HEK293 (cell line): ENCODE measurements at regions not wholly inside any gene's neighbourhood (a gene's known extent, or its start where the extent isn't known, plus 50 kb on each side); places are given as distances from the start of the nearest gene placed in this dataset.

Experiments
- CTCF ChIA-PET: fragments of 350-600 bp; formaldehyde crosslinking; extraction: SDS; loops from one replicate; lab custom pipeline; 2021; ENCODE audit warnings: antibody characterized with exemption; lab: Yijun Ruan, JAX
- POLR2A ChIA-PET: fragments of 300-600 bp; formaldehyde crosslinking; extraction: SDS; loops from one replicate; lab custom pipeline; 2020; ENCODE audit warnings: antibody characterized with exemption, inconsistent platforms; lab: Yijun Ruan, JAX
- H3K27ac ChIP-seq: fragments of 200-500 bp; sonication (Bioruptor generic); 2 replicates; pipeline ENCODE4 v1.5.1; 2014; ENCODE audit warnings: low read depth, low read length, control low read depth, inconsistent platforms; ENCODE audit errors: extremely low read depth
- H3K36me3 ChIP-seq, 2 experiments: fragments of 200-500 bp in 1 of 2; sonication (Bioruptor generic) in 1 of 2; 1 replicate in 1 of 2; 2 replicates in 1 of 2; pipeline ENCODE4 v1.5.1; 2014 to 2017; ENCODE audit warnings: inconsistent platforms in 2 of 2, low read length in 2 of 2; ENCODE audit not compliant: control insufficient read depth in 2 of 2, insufficient read depth in 1 of 2
- H3K4me1 ChIP-seq: fragments of 200-500 bp; sonication (Bioruptor generic); 2 replicates; pipeline ENCODE4 v1.5.1; 2014; ENCODE audit warnings: mild to moderate bottlenecking, low read length, inconsistent platforms; ENCODE audit not compliant: control insufficient read depth, insufficient read depth
- H3K4me3 ChIP-seq: 2 replicates; pipeline ENCODE4 v1.5.1; 2011; ENCODE audit warnings: low read depth, mild to moderate bottlenecking, control low read depth, low read length, moderate library complexity
- H3K9me3 ChIP-seq: fragments of 200-500 bp; sonication (Bioruptor generic); 2 replicates; pipeline ENCODE4 v1.5.1; 2014; ENCODE audit warnings: low read depth, low read length, inconsistent platforms; ENCODE audit not compliant: control insufficient read depth, insufficient read depth
- MZF1 ChIP-seq: fragments of 450-650 bp; formaldehyde crosslinking; IDR thresholded peaks from 2 replicates; pipeline ENCODE4 v1.5.1; 2017; ENCODE audit warnings: missing biosample characterization, missing genetic modification characterization, borderline replicate concordance
- SALL2 ChIP-seq: fragments of 450-650 bp; formaldehyde crosslinking; IDR thresholded peaks from 2 replicates; pipeline ENCODE4 v1.5.0; 2017; ENCODE audit warnings: missing biosample characterization, mild to moderate bottlenecking, missing genetic modification characterization, borderline replicate concordance
- SP7 ChIP-seq: fragments of 450-650 bp; formaldehyde crosslinking; IDR thresholded peaks from 2 replicates; pipeline ENCODE4 v1.5.1; 2016; ENCODE audit warnings: missing biosample characterization, missing genetic modification characterization
- ZBTB7A ChIP-seq: fragments of 450-650 bp; formaldehyde crosslinking; IDR thresholded peaks from 2 replicates; pipeline ENCODE4 v1.5.1; 2016; ENCODE audit warnings: low read depth, missing biosample characterization, missing genetic modification characterization
- ZEB2 ChIP-seq: fragments of 450-650 bp; formaldehyde crosslinking; IDR thresholded peaks from 2 replicates; pipeline ENCODE4 v1.5.1; 2016; ENCODE audit warnings: missing biosample characterization, missing genetic modification characterization
- ZNF140 ChIP-seq: fragments of 450-650 bp; formaldehyde crosslinking; IDR thresholded peaks from 2 replicates; pipeline ENCODE4 v1.5.1; 2016; ENCODE audit warnings: missing biosample characterization, missing genetic modification characterization
- ZNF148 ChIP-seq: fragments of 450-650 bp; formaldehyde crosslinking; IDR thresholded peaks from 2 replicates; pipeline ENCODE4 v1.5.0; 2017; ENCODE audit warnings: missing biosample characterization, missing genetic modification characterization, borderline replicate concordance
- ZNF16 ChIP-seq: fragments of 450-650 bp; formaldehyde crosslinking; IDR thresholded peaks from 2 replicates; pipeline ENCODE4 v1.5.1; 2016; ENCODE audit warnings: low read depth, missing biosample characterization, missing genetic modification characterization
- ZNF18 ChIP-seq: fragments of 450-650 bp; formaldehyde crosslinking; IDR thresholded peaks from 2 replicates; pipeline ENCODE4 v1.5.1; 2016; ENCODE audit warnings: missing biosample characterization, missing genetic modification characterization
- ZNF202 ChIP-seq: fragments of 450-650 bp; formaldehyde crosslinking; IDR thresholded peaks from 2 replicates; pipeline ENCODE4 v1.5.1; 2016; ENCODE audit warnings: missing biosample characterization, missing genetic modification characterization, borderline replicate concordance
- ZNF221 ChIP-seq: fragments of 450-650 bp; formaldehyde crosslinking; IDR thresholded peaks from 2 replicates; pipeline ENCODE4 v1.5.1; 2017; ENCODE audit warnings: missing biosample characterization, missing genetic modification characterization, borderline replicate concordance
- ZNF354C ChIP-seq: fragments of 450-650 bp; formaldehyde crosslinking; IDR thresholded peaks from 2 replicates; pipeline ENCODE4 v1.5.1; 2016; ENCODE audit warnings: missing biosample characterization, missing genetic modification characterization, low read depth, borderline replicate concordance
- ZNF621 ChIP-seq: fragments of 450-650 bp; formaldehyde crosslinking; IDR thresholded peaks from 2 replicates; pipeline ENCODE4 v1.5.1; 2017; ENCODE audit warnings: missing biosample characterization, missing genetic modification characterization
- ZNF624 ChIP-seq: fragments of 450-650 bp; formaldehyde crosslinking; IDR thresholded peaks from 2 replicates; pipeline ENCODE4 v1.5.1; 2017; ENCODE audit warnings: missing biosample characterization, missing genetic modification characterization
- ZNF660 ChIP-seq: fragments of 450-650 bp; IDR thresholded peaks from 2 replicates; pipeline ENCODE4 v1.5.1; 2018; ENCODE audit warnings: missing biosample characterization, mild to moderate bottlenecking, missing genetic modification characterization
- ZNF677 ChIP-seq: fragments of 450-650 bp; IDR thresholded peaks from 2 replicates; pipeline ENCODE4 v1.5.0; 2018; ENCODE audit warnings: missing biosample characterization, mild to moderate bottlenecking, missing genetic modification characterization, moderate library complexity
- ZNF701 ChIP-seq: fragments of 450-650 bp; formaldehyde crosslinking; IDR thresholded peaks from 2 replicates; pipeline ENCODE4 v1.5.1; 2016; ENCODE audit warnings: missing biosample characterization, missing genetic modification characterization
- TF ChIP-seq, protein P1 (sequence below): fragments of 450-650 bp; formaldehyde crosslinking; IDR thresholded peaks from 2 replicates; pipeline ENCODE4 v1.5.1; 2016; ENCODE audit warnings: missing biosample characterization, missing genetic modification characterization, low read depth
- TF ChIP-seq, protein P2 (sequence below): fragments of 450-650 bp; formaldehyde crosslinking; IDR thresholded peaks from 2 replicates; pipeline ENCODE4 v1.5.1; 2016; ENCODE audit warnings: missing biosample characterization, missing genetic modification characterization
- TF ChIP-seq, protein P3 (sequence below): sonication (generic); formaldehyde crosslinking; IDR thresholded peaks from 2 replicates; pipeline ENCODE4 v1.8.1; 2022; ENCODE audit warnings: mild to moderate bottlenecking, moderate library complexity, missing genetic modification reagents
- TF ChIP-seq, protein P4 (sequence below): fragments of 450-650 bp; formaldehyde crosslinking; IDR thresholded peaks from 2 replicates; pipeline ENCODE4 v1.5.1; 2016; ENCODE audit warnings: missing biosample characterization, missing genetic modification characterization
- TF ChIP-seq, protein P5 (sequence below): fragments of 450-650 bp; formaldehyde crosslinking; IDR thresholded peaks from 2 replicates; pipeline ENCODE4 v1.5.1; 2017; ENCODE audit warnings: missing biosample characterization, missing genetic modification characterization

DNA sequence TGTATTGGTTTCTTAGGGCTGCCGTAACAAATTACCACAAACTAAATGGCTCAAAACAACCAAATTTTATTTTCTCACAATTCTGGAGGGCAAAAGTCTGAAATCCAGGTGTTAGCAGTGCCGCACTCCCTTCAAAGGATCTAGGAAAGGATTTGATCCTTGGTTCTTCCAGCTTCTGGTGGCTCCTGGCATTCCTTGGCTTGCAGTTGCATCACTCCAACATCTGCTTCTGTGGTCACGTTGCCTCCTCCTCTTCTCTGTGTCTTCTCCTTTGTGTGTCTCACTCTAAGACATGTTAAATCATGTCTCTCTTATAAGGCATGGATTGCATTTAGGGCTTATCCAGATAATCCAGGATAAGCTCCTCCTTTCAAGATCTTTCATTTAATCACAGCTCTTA lies 262.2 kb downstream of the MEX3B start:
- POLR2A ChIA-PET: no interaction called here
- CTCF ChIA-PET: interaction anchor here (0.5 kb wide), 1 partner anchor 26 kb away, joined by 3 read pairs; no protein-coding TSS in a partner anchor
- TF ChIP-seq SP7 (tag by site-specific recombination): no peak
- no peak for TF ChIP-seq ZNF354C (tag by site-specific recombination)
- TF ChIP-seq ZNF148 (tag by site-specific recombination): no peak
- TF ChIP-seq, protein P1, sequence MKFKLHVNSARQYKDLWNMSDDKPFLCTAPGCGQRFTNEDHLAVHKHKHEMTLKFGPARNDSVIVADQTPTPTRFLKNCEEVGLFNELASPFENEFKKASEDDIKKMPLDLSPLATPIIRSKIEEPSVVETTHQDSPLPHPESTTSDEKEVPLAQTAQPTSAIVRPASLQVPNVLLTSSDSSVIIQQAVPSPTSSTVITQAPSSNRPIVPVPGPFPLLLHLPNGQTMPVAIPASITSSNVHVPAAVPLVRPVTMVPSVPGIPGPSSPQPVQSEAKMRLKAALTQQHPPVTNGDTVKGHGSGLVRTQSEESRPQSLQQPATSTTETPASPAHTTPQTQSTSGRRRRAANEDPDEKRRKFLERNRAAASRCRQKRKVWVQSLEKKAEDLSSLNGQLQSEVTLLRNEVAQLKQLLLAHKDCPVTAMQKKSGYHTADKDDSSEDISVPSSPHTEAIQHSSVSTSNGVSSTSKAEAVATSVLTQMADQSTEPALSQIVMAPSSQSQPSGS (tag by site-specific recombination): no peak
- no peak for TF ChIP-seq ZEB2 (tag by site-specific recombination)
- TF ChIP-seq, protein P2, sequence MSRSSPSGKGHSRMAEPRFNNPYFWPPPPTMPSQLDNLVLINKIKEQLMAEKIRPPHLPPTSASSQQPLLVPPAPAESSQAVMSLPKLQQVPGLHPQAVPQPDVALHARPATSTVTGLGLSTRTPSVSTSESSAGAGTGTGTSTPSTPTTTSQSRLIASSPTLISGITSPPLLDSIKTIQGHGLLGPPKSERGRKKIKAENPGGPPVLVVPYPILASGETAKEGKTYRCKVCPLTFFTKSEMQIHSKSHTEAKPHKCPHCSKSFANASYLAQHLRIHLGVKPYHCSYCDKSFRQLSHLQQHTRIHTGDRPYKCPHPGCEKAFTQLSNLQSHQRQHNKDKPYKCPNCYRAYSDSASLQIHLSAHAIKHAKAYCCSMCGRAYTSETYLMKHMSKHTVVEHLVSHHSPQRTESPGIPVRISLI (tag by site-specific recombination): no peak
- TF ChIP-seq MZF1 (tag by site-specific recombination): no peak
- TF ChIP-seq ZNF701 (tag by site-specific recombination): no peak
- TF ChIP-seq SALL2: no peak
- TF ChIP-seq ZNF16 (tag by site-specific recombination): no peak
- no peak for TF ChIP-seq ZNF677
- H3K27ac ChIP-seq: no peak overlapping the region
- no peak overlapping the region for H3K4me3 ChIP-seq
- no peaks in the 10 kb centered on the region for H3K9me3 ChIP-seq
- no peaks in the 10 kb centered on the region for H3K4me1 ChIP-seq
- H3K36me3 ChIP-seq: no peaks in the 10 kb centered on the region

GRCh38 chr15:81783076-81783475 lies 262.7 kb downstream of the MEX3B start:
- Histone ChIP-seq H3K4me1 (no peaks in the 10 kb centered on the region), H3K36me3 (no peaks in the 10 kb centered on the region), H3K9me3 (no peaks in the 10 kb centered on the region), H3K4me3 (no peak overlapping the region), H3K27ac (no peak overlapping the region)
- POLR2A ChIA-PET: no interaction called here
- CTCF ChIA-PET: interaction anchor here (0.5 kb wide), 1 partner anchor 27 kb away, joined by 3 read pairs; no protein-coding TSS in a partner anchor
- TF ChIP-seq ZNF624 (tag by site-specific recombination) (no peak), ZNF140 (tag by site-specific recombination) (no peak), ZNF660 (tag by site-specific recombination) (no peak), ZBTB7A (no peak), ZNF221 (no peak), ZNF18 (tag by site-specific recombination) (no peak), ZNF621 (tag by site-specific recombination) (no peak), ZNF202 (no peak)
- TF ChIP-seq, protein P3, sequence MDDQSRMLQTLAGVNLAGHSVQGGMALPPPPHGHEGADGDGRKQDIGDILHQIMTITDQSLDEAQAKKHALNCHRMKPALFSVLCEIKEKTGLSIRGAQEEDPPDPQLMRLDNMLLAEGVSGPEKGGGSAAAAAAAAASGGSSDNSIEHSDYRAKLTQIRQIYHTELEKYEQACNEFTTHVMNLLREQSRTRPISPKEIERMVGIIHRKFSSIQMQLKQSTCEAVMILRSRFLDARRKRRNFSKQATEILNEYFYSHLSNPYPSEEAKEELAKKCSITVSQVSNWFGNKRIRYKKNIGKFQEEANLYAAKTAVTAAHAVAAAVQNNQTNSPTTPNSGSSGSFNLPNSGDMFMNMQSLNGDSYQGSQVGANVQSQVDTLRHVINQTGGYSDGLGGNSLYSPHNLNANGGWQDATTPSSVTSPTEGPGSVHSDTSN (CRISPR knock-in tag): no peak
- TF ChIP-seq, protein P4, sequence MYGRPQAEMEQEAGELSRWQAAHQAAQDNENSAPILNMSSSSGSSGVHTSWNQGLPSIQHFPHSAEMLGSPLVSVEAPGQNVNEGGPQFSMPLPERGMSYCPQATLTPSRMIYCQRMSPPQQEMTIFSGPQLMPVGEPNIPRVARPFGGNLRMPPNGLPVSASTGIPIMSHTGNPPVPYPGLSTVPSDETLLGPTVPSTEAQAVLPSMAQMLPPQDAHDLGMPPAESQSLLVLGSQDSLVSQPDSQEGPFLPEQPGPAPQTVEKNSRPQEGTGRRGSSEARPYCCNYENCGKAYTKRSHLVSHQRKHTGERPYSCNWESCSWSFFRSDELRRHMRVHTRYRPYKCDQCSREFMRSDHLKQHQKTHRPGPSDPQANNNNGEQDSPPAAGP (tag by site-specific recombination): no peak
- TF ChIP-seq, protein P5, sequence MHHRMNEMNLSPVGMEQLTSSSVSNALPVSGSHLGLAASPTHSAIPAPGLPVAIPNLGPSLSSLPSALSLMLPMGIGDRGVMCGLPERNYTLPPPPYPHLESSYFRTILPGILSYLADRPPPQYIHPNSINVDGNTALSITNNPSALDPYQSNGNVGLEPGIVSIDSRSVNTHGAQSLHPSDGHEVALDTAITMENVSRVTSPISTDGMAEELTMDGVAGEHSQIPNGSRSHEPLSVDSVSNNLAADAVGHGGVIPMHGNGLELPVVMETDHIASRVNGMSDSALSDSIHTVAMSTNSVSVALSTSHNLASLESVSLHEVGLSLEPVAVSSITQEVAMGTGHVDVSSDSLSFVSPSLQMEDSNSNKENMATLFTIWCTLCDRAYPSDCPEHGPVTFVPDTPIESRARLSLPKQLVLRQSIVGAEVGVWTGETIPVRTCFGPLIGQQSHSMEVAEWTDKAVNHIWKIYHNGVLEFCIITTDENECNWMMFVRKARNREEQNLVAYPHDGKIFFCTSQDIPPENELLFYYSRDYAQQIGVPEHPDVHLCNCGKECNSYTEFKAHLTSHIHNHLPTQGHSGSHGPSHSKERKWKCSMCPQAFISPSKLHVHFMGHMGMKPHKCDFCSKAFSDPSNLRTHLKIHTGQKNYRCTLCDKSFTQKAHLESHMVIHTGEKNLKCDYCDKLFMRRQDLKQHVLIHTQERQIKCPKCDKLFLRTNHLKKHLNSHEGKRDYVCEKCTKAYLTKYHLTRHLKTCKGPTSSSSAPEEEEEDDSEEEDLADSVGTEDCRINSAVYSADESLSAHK: no peak
